HepG2 (cell line): ENCODE measurements at regions not wholly inside any gene's neighbourhood (a gene's known extent, or its start where the extent isn't known, plus 50 kb on each side); places are given as distances from the start of the nearest gene placed in this dataset.

Experiments used
- AGO2 ChIP-seq: fragments of 200-400 bp; formaldehyde crosslinking; optimal IDR thresholded peaks from 2 replicates; pipeline ENCODE3; 2017; ENCODE audit warnings: mild to moderate bottlenecking, low read depth, low read length, moderate library complexity
- CC2D1A ChIP-seq: sonication (generic); formaldehyde crosslinking; IDR thresholded peaks from 2 replicates; pipeline ENCODE4 v1.8.1; 2023; ENCODE audit warnings: mild to moderate bottlenecking, missing genetic modification reagents
- EHMT2 ChIP-seq: fragments of 200-600 bp; sonication (generic); IDR thresholded peaks from 2 replicates; pipeline ENCODE4 v1.7.0; 2017; ENCODE audit warnings: antibody characterized with exemption, low read depth, low read length, borderline replicate concordance
- ELF4 ChIP-seq: sonication (generic); formaldehyde crosslinking; IDR thresholded peaks from 2 replicates; pipeline ENCODE4 v1.5.0; 2020; ENCODE audit warnings: missing genetic modification reagents, mild to moderate bottlenecking, moderate library complexity, borderline replicate concordance
- KAT2B ChIP-seq: fragments of 150-350 bp; IDR thresholded peaks from 2 replicates; pipeline ENCODE4 v1.6.1; 2014; ENCODE audit warnings: low read depth, low read length, borderline replicate concordance
- KLF9 ChIP-seq: IDR thresholded peaks from 2 replicates; pipeline ENCODE4 v1.6.1; 2016; ENCODE audit warnings: low read depth
- NBN ChIP-seq: fragments of 450-650 bp; conservative IDR thresholded peaks from 2 replicates; pipeline ENCODE4 v1.6.1; 2017
- NR2F6 ChIP-seq, 2 experiments: IDR thresholded peaks; 2 replicates each; pipeline ENCODE4 v1.6.1; 2016; ENCODE audit warnings: antibody characterized with exemption in 1 of 2, mild to moderate bottlenecking in 1 of 2
- PRPF4 ChIP-seq: fragments of 200-400 bp; formaldehyde crosslinking; IDR thresholded peaks from 2 replicates; pipeline ENCODE4 v1.6.1; 2016; ENCODE audit warnings: low read length, low read depth; ENCODE audit not compliant: poor library complexity, severe bottlenecking
- SALL1 ChIP-seq: sonication (generic); formaldehyde crosslinking; IDR thresholded peaks from 2 replicates; pipeline ENCODE4 v1.8.0; 2022; ENCODE audit warnings: mild to moderate bottlenecking, missing genetic modification reagents
- SMAD1 ChIP-seq: sonication (generic); formaldehyde crosslinking; IDR thresholded peaks from 2 replicates; pipeline ENCODE4 v1.4.0; 2020; ENCODE audit warnings: missing genetic modification reagents, low read depth, mild to moderate bottlenecking, borderline replicate concordance
- ZFP37 ChIP-seq: sonication (generic); formaldehyde crosslinking; IDR thresholded peaks from 2 replicates; pipeline ENCODE4 v1.4.0; 2020; ENCODE audit warnings: missing genetic modification reagents, borderline replicate concordance
- ZFP90 ChIP-seq: sonication (generic); formaldehyde crosslinking; IDR thresholded peaks from 2 replicates; pipeline ENCODE4 v1.8.0; 2022; ENCODE audit warnings: missing genetic modification reagents, mild to moderate bottlenecking, inconsistent platforms, borderline replicate concordance
- ZNF296 ChIP-seq: sonication (generic); formaldehyde crosslinking; conservative IDR thresholded peaks from 2 replicates; pipeline ENCODE4 v1.5.0; 2020; ENCODE audit warnings: mild to moderate bottlenecking, missing genetic modification reagents
- ZNF496 ChIP-seq: sonication (generic); formaldehyde crosslinking; IDR thresholded peaks from 2 replicates; pipeline ENCODE4 v1.8.1; 2023; ENCODE audit warnings: mild to moderate bottlenecking, moderate library complexity, missing genetic modification reagents; ENCODE audit not compliant: insufficient replicate concordance
- ZNF776 ChIP-seq: sonication (generic); formaldehyde crosslinking; IDR thresholded peaks from 2 replicates; pipeline ENCODE4 v1.4.0; 2020; ENCODE audit warnings: mild to moderate bottlenecking, missing genetic modification reagents
- TF ChIP-seq, protein P1 (sequence below): sonication (generic); formaldehyde crosslinking; IDR thresholded peaks from 2 replicates; pipeline ENCODE4 v1.4.0; 2020; ENCODE audit warnings: missing genetic modification reagents
- TF ChIP-seq, protein P2 (sequence below): IDR thresholded peaks from 2 replicates; pipeline ENCODE4 v1.6.1; 2018; ENCODE audit warnings: missing genetic modification reagents, mild to moderate bottlenecking, missing compliant biosample characterization
- TF ChIP-seq, protein P3 (sequence below): sonication (generic); formaldehyde crosslinking; IDR thresholded peaks from 2 replicates; pipeline ENCODE4 v1.4.0; 2020; ENCODE audit warnings: mild to moderate bottlenecking, low read depth, missing genetic modification reagents
- TF ChIP-seq, protein P4 (sequence below): sonication (generic); formaldehyde crosslinking; IDR thresholded peaks from 2 replicates; pipeline ENCODE4 v1.4.0; 2020; ENCODE audit warnings: missing genetic modification reagents
- TF ChIP-seq, protein P5 (sequence below): sonication (generic); formaldehyde crosslinking; IDR thresholded peaks from 2 replicates; pipeline ENCODE4 v1.4.0; 2020; ENCODE audit warnings: mild to moderate bottlenecking, missing genetic modification reagents

DNA sequence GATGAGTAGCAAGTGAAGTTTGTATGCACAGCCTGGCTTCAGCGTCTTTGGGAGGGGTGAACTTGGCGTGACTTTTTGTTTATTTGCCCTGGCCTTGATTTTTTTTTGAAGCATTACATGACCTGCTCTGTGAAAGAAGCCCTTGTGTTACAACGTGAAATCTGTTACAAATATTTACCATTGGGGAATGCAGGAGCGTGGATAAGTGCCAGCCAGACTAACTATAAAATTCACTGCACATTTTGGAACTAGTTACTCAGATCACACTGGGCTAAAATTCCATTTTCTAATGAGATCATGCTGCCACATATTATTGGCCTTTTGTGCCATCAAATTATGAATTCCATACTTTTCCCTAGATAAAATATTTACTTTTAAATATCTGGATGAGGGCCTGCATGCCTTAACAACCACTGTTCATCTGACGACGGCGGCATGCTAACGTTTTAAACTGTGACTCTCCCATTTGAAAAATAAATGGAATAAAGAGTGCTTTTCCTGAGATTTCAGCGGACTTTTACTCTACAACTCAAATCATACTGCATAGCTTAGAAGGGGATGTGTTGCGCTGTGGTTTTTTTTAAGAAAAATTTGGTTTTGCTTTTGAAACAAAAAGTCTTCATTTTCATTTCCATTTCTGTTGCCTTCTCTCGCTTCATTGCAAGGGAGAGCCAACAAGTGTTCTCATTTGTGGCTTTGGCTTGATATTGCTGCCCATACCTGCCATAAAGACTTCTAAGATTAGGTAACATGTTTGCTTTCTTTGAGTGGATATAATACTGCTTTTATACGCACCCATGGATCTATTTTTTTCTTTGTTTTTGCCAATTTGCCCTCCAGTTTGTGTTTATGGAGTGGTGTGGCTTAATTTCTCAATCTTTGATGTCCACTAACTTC, 352.2 kb downstream of the TFEC start (continued):
- TF ChIP-seq KAT2B: no peak
- TF ChIP-seq, protein P1, sequence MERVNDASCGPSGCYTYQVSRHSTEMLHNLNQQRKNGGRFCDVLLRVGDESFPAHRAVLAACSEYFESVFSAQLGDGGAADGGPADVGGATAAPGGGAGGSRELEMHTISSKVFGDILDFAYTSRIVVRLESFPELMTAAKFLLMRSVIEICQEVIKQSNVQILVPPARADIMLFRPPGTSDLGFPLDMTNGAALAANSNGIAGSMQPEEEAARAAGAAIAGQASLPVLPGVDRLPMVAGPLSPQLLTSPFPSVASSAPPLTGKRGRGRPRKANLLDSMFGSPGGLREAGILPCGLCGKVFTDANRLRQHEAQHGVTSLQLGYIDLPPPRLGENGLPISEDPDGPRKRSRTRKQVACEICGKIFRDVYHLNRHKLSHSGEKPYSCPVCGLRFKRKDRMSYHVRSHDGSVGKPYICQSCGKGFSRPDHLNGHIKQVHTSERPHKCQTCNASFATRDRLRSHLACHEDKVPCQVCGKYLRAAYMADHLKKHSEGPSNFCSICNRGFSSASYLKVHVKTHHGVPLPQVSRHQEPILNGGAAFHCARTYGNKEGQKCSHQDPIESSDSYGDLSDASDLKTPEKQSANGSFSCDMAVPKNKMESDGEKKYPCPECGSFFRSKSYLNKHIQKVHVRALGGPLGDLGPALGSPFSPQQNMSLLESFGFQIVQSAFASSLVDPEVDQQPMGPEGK (CRISPR knock-in tag): peak; percentile 72; the same call in 1 of the 2 replicates
- TF ChIP-seq ZNF496 (CRISPR knock-in tag): no peak
- no peak for TF ChIP-seq ZFP37 (CRISPR knock-in tag)
- TF ChIP-seq AGO2: no peak
- TF ChIP-seq KLF9 (CRISPR knock-in tag): no peak
- TF ChIP-seq PRPF4: no peak
- TF ChIP-seq NBN: no peak
- TF ChIP-seq SALL1: peak; percentile 60; the same call in 1 of the 2 replicates
- no peak for TF ChIP-seq EHMT2
- TF ChIP-seq SMAD1 (CRISPR knock-in tag): no peak
- no peak for TF ChIP-seq ZNF776 (CRISPR knock-in tag)
- TF ChIP-seq, protein P2, sequence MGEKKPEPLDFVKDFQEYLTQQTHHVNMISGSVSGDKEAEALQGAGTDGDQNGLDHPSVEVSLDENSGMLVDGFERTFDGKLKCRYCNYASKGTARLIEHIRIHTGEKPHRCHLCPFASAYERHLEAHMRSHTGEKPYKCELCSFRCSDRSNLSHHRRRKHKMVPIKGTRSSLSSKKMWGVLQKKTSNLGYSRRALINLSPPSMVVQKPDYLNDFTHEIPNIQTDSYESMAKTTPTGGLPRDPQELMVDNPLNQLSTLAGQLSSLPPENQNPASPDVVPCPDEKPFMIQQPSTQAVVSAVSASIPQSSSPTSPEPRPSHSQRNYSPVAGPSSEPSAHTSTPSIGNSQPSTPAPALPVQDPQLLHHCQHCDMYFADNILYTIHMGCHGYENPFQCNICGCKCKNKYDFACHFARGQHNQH (CRISPR knock-in tag): 0 out of 2 replicates have a peak, but pooled peaks have one; percentile 22
- no peak for TF ChIP-seq ZNF296 (CRISPR knock-in tag)
- TF ChIP-seq ZFP90 (CRISPR knock-in tag): no peak
- no peak for TF ChIP-seq ELF4 (CRISPR knock-in tag)
- peak; percentile 83 for TF ChIP-seq NR2F6 (IDR thresholded peaks at IDR 0.05)
- peak; percentile 88 for TF ChIP-seq NR2F6 (CRISPR knock-in tag; IDR thresholded peaks at IDR 0.05)
- TF ChIP-seq, protein P3, sequence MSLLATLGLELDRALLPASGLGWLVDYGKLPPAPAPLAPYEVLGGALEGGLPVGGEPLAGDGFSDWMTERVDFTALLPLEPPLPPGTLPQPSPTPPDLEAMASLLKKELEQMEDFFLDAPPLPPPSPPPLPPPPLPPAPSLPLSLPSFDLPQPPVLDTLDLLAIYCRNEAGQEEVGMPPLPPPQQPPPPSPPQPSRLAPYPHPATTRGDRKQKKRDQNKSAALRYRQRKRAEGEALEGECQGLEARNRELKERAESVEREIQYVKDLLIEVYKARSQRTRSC: no peak
- no peak for TF ChIP-seq CC2D1A (CRISPR knock-in tag)
- TF ChIP-seq, protein P4, sequence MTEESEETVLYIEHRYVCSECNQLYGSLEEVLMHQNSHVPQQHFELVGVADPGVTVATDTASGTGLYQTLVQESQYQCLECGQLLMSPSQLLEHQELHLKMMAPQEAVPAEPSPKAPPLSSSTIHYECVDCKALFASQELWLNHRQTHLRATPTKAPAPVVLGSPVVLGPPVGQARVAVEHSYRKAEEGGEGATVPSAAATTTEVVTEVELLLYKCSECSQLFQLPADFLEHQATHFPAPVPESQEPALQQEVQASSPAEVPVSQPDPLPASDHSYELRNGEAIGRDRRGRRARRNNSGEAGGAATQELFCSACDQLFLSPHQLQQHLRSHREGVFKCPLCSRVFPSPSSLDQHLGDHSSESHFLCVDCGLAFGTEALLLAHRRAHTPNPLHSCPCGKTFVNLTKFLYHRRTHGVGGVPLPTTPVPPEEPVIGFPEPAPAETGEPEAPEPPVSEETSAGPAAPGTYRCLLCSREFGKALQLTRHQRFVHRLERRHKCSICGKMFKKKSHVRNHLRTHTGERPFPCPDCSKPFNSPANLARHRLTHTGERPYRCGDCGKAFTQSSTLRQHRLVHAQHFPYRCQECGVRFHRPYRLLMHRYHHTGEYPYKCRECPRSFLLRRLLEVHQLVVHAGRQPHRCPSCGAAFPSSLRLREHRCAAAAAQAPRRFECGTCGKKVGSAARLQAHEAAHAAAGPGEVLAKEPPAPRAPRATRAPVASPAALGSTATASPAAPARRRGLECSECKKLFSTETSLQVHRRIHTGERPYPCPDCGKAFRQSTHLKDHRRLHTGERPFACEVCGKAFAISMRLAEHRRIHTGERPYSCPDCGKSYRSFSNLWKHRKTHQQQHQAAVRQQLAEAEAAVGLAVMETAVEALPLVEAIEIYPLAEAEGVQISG (CRISPR knock-in tag): peak; percentile 20; the same call in 1 of the 2 replicates
- TF ChIP-seq, protein P5, sequence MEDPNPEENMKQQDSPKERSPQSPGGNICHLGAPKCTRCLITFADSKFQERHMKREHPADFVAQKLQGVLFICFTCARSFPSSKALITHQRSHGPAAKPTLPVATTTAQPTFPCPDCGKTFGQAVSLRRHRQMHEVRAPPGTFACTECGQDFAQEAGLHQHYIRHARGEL (CRISPR knock-in tag): no peak
